ENCODE measurements at regions not wholly inside any gene's neighbourhood (a gene's known extent, or its start where the extent isn't known, plus 50 kb on each side); places are given as distances from the start of the nearest gene placed in this dataset.

DNA sequence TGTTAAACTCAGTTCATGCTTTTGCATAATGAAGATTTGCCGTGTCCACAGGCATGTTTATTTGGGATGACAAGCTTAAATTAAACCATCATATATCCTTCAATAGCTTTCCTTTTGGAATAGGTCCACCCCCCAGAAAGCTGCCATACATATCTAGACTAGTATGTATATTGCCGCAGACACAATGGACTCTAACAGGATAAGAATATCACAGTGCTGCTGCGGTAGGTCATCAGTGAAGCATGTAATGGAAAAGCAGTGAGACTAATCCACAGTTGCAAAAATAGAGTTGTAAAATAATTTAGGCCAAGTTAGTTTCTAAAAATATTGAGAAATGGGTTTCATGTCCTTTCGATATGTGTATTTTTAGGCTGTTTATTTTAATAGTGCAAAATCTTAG is 819.9 kb upstream of the DPPA4 start:
- TF ChIP-seq, protein P1, sequence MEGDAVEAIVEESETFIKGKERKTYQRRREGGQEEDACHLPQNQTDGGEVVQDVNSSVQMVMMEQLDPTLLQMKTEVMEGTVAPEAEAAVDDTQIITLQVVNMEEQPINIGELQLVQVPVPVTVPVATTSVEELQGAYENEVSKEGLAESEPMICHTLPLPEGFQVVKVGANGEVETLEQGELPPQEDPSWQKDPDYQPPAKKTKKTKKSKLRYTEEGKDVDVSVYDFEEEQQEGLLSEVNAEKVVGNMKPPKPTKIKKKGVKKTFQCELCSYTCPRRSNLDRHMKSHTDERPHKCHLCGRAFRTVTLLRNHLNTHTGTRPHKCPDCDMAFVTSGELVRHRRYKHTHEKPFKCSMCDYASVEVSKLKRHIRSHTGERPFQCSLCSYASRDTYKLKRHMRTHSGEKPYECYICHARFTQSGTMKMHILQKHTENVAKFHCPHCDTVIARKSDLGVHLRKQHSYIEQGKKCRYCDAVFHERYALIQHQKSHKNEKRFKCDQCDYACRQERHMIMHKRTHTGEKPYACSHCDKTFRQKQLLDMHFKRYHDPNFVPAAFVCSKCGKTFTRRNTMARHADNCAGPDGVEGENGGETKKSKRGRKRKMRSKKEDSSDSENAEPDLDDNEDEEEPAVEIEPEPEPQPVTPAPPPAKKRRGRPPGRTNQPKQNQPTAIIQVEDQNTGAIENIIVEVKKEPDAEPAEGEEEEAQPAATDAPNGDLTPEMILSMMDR (conservative IDR thresholded peaks at IDR 0.05), result no peak
- TF ChIP-seq ZFX (IDR thresholded peaks at IDR 0.05), result no peak
- no peak overlapping the region for H3K27ac ChIP-seq

DNA sequence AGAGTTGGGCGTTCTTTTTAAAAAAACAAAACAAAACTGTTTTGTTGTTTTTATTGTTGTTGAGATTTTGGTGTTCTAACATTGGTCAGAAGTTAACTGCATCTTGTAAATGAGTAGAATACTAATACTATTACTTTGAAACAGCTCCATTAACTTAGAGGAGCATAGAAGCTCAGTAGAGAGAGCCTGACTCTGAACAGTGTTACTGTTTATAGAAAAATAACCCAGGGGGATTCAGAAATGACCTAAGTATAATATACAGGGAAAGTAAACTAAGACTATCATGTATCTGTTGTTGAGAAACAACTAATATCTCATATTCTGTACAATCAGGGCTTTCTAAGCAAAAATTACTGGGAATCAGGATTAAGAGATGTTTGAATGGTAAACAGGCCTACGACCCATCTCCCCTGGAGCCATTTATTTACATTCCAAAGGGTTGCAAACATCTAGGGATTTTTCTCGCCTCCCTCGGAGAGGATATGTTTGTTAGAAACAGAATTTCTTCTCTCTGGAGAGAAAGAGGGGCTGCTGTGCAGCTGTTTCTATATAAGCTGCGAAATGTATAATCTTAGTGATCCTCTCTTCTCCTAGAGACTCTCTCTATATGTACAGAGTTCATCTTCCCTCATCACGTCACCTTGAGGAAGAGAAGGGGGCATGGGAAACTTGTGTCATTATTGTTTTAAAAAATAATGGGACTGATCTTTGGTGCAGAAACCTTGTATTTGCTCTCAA is 827.5 kb upstream of the DPPA4 start:
- H3K27ac ChIP-seq, result no peak overlapping the region
- TF ChIP-seq, protein P1 (conservative IDR thresholded peaks at IDR 0.05), result no peak
- no peak for TF ChIP-seq ZFX (IDR thresholded peaks at IDR 0.05)

DNA sequence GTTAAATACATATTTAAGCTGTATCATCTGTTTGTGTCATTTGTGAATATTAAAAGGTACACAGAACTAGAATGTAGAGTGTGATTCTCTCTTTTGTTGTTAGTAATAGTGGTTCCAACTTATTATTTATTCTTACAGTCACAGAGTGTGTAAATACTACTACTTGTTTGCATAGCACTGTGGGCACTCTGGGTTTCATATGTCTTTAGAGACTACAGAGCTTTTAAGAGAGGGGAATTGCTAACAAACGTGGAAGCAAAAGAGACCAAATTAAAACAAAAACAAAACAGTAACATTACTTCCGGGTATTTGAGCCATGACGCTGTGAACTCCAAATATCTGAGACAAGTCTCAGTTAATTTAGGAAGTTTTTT is 828.0 kb upstream of the DPPA4 start:
- TF ChIP-seq, protein P1 (conservative IDR thresholded peaks at IDR 0.05), result no peak
- TF ChIP-seq ZFX (IDR thresholded peaks at IDR 0.05), result no peak
- no peak overlapping the region for H3K27ac ChIP-seq

DNA sequence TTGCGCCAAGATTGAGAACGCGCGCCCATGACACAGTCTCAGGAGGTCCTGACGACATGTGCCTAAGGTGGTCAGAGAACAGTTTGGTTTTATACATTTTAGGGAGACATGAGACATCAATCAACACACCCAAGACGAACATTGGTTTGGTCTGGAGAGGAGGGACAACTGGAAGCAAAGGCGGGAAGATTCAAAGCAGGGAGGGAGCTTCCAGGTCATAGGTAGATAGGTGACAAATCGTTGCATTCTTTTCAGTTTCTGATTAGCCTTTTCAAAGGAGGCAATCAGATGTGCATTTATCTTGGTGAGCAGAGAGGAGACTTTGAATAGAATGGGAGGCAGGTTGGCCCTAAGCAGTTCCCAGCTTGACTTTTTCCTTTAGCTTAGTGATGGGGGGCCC is 828.4 kb upstream of the DPPA4 start:
- no peak for TF ChIP-seq ZFX (IDR thresholded peaks at IDR 0.05)
- TF ChIP-seq, protein P1 (conservative IDR thresholded peaks at IDR 0.05), result no peak
- no peak overlapping the region for H3K27ac ChIP-seq

DNA sequence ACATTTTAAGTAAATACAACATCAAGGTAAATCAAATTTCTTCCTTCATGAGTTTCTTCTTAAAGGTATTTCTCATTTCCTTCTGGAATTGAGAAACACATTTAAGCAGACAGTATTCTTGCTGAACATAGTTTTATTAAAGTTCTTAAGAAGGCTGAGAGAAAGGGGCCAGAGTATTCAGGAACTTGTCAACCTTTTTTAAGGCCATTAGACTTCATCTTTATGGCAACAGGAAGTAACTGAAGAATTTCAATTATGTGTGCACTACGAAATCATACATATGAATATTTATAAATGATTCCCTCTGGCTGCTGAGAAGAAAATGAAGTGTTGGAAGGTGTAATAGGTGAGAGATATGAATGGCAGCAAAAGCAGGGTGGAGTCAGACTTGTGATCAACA is 829.4 kb upstream of the DPPA4 start:
- TF ChIP-seq ZFX (IDR thresholded peaks at IDR 0.05), result no peak
- TF ChIP-seq, protein P1 (conservative IDR thresholded peaks at IDR 0.05), result no peak
- H3K27ac ChIP-seq, result no peak overlapping the region

DNA sequence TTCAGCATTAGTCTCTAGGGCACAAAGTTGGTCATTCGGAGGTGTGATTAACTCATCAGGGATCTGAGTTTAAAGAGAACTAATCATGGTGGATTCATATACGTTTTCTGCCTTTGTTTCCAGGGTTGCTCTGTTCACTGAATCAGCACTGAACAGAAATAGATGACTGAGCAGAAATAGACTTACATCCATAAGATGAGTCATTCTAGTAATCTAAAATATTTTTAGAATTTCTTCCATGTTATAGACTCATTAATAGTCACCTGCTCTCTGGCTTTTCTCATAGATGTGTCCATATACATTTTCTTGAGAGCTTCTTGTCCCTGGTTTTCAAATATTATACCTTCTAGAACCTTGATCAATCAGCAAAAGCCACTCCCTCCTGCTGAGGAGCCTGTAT is 837.6 kb upstream of the DPPA4 start:
- no peak overlapping the region for H3K27ac ChIP-seq

DNA sequence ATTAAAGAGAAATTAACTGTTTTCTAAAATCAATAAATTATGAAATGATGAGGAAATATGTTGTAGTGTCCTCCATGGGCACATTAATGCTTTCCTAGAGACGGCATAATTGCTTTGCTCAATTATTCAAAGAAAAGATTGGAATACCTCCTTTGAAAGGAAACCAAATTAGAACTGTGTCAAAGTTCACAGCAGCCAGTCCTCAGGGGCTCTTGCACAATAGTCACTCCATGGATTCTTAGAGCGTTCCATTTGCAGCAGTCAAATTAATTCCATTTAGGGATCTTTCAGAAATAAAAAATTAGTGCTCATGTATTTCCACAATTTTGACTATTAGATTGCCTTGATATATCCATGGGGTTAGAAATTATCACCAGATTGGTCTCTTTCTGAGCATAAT is 841.6 kb upstream of the DPPA4 start:
- TF ChIP-seq ZFX (IDR thresholded peaks at IDR 0.05), result no peak
- TF ChIP-seq, protein P1 (conservative IDR thresholded peaks at IDR 0.05), result no peak
- no peak overlapping the region for H3K27ac ChIP-seq

More for the DNA sequence above, 837.6 kb upstream of the DPPA4 start:
- TF ChIP-seq, protein P1 (conservative IDR thresholded peaks at IDR 0.05), result no peak
